Fibroblast of lung (primary cell): ENCODE measurements at regions not wholly inside any gene's neighbourhood (a gene's known extent, or its start where the extent isn't known, plus 50 kb on each side); places are given as distances from the start of the nearest gene placed in this dataset.

Experiments
- DNase-seq, 2 donors: peaks; one replicate each; pipeline versions ENCODE4 v3.0.0 to v3.0.0-alpha.2; 2010; ENCODE audit warnings: low read depth in 2 of 2
- H2AFZ ChIP-seq: 2 replicates; pipeline ENCODE4 v1.5.1; 2012; ENCODE audit warnings: low read length, control low read depth, inconsistent platforms
- H3K27ac ChIP-seq: 2 replicates; pipeline ENCODE4 v1.5.1; 2011; ENCODE audit warnings: low read length, control low read depth; ENCODE audit not compliant: insufficient read depth
- H3K27me3 ChIP-seq: 2 replicates; pipeline ENCODE4 v1.5.1; 2011; ENCODE audit warnings: mild to moderate bottlenecking, low read length; ENCODE audit not compliant: control insufficient read depth, insufficient read depth
- H3K36me3 ChIP-seq: 2 replicates; pipeline ENCODE4 v1.5.1; 2011; ENCODE audit warnings: low read length; ENCODE audit not compliant: control insufficient read depth, insufficient read depth
- H3K4me1 ChIP-seq: 2 replicates; pipeline ENCODE4 v1.5.1; 2011; ENCODE audit warnings: low read length; ENCODE audit not compliant: control insufficient read depth, insufficient read depth; ENCODE audit errors: extremely low read depth
- H3K4me2 ChIP-seq: 2 replicates; pipeline ENCODE4 v1.5.1; 2011; ENCODE audit warnings: low read length, control low read depth; ENCODE audit not compliant: insufficient read depth; ENCODE audit errors: extremely low read depth
- H3K4me3 ChIP-seq, 4 experiments: fragments of 200-600 bp in 1 of 4; sonication (generic) in 1 of 4; replicated peaks in 1 of 4; 2 replicates each; pipeline ENCODE4 v1.5.1; 2011 to 2016; ENCODE audit warnings: low read length in 4 of 4, low read depth in 3 of 4, mild to moderate bottlenecking in 3 of 4, control low read depth in 2 of 4, inconsistent platforms in 1 of 4, mixed read lengths in 1 of 4; ENCODE audit not compliant: insufficient read depth in 1 of 4; ENCODE audit errors: control extremely low read depth in 1 of 4
- H3K79me2 ChIP-seq: 2 replicates; pipeline ENCODE4 v1.5.1; 2012; ENCODE audit warnings: mild to moderate bottlenecking, low read length, inconsistent platforms; ENCODE audit not compliant: control insufficient read depth, insufficient read depth
- H3K9ac ChIP-seq: 2 replicates; pipeline ENCODE4 v1.5.1; 2011; ENCODE audit warnings: mild to moderate bottlenecking, low read length, control low read depth; ENCODE audit not compliant: insufficient read depth
- H3K9me3 ChIP-seq: 2 replicates; pipeline ENCODE4 v1.5.1; 2012; ENCODE audit warnings: low read depth, low read length; ENCODE audit not compliant: control insufficient read depth, insufficient read depth
- H4K20me1 ChIP-seq: 2 replicates; pipeline ENCODE4 v1.5.1; 2011; ENCODE audit warnings: low read length; ENCODE audit not compliant: control insufficient read depth, insufficient read depth; ENCODE audit errors: extremely low read depth
- EZH2 ChIP-seq: IDR thresholded peaks from 2 replicates; pipeline ENCODE4 v1.5.1; 2012; ENCODE audit warnings: low read length, control low read depth, mild to moderate bottlenecking; ENCODE audit errors: missing control alignments
- TF ChIP-seq, protein P1 (sequence below), 2 donors: IDR thresholded peaks in 1 of 2; conservative IDR thresholded peaks in 1 of 2; 1 replicate in 1 of 2; 2 replicates in 1 of 2; pipeline ENCODE4 v1.5.1; 2011 to 2012; ENCODE audit warnings: low read length in 2 of 2, control low read depth in 1 of 2, inconsistent platforms in 1 of 2, low read depth in 1 of 2, mild to moderate bottlenecking in 1 of 2

DNA sequence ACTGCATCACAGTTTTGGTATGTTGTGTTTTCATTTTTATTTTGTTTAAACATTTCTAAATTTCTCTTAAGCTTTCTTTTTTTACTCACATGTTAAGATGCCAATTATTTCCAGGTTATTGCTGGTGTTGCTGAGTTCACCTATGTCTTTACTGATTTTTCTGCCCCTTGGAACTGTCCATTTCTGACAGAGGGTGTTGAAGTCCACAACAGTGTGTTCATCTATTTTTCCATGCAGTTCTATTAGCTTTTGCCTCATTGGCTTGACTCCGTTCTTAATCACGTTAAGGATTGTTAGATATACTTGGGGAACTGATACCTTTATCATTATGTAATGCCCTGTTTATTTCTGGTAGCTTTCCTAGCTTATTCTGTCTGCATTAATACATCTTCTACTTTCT lies 158.0 kb upstream of the TCERG1L start:
- no peak overlapping the region for H3K4me2 ChIP-seq
- H3K4me3 ChIP-seq = no peak overlapping the region
- no peaks in the 10 kb centered on the region for H3K27me3 ChIP-seq
- no peak overlapping the region for H3K27ac ChIP-seq
- H3K79me2 ChIP-seq = no peaks in the 10 kb centered on the region
- no peaks in the 10 kb centered on the region for H3K36me3 ChIP-seq
- H2AFZ ChIP-seq = no peak overlapping the region
- H3K9ac ChIP-seq = no peak overlapping the region
- no peaks in the 10 kb centered on the region for H3K4me1 ChIP-seq
- no peak for DNase-seq
- H3K9me3 ChIP-seq = no peaks in the 10 kb centered on the region
- TF ChIP-seq, protein P1, sequence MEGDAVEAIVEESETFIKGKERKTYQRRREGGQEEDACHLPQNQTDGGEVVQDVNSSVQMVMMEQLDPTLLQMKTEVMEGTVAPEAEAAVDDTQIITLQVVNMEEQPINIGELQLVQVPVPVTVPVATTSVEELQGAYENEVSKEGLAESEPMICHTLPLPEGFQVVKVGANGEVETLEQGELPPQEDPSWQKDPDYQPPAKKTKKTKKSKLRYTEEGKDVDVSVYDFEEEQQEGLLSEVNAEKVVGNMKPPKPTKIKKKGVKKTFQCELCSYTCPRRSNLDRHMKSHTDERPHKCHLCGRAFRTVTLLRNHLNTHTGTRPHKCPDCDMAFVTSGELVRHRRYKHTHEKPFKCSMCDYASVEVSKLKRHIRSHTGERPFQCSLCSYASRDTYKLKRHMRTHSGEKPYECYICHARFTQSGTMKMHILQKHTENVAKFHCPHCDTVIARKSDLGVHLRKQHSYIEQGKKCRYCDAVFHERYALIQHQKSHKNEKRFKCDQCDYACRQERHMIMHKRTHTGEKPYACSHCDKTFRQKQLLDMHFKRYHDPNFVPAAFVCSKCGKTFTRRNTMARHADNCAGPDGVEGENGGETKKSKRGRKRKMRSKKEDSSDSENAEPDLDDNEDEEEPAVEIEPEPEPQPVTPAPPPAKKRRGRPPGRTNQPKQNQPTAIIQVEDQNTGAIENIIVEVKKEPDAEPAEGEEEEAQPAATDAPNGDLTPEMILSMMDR (conservative IDR thresholded peaks at IDR 0.05 in 1 of 2, IDR thresholded peaks at IDR 0.05 in 1 of 2; ENCODE audit: low read depth in 1 of 2, low read length in 2 of 2) = no peak
- no peak for TF ChIP-seq EZH2
- no peaks in the 10 kb centered on the region for H4K20me1 ChIP-seq

GRCh38 chr10:131473645-131474044 lies 162.1 kb upstream of the TCERG1L start:
- no peak overlapping the region for H3K4me3 ChIP-seq
- DNase-seq = no peak
- H3K36me3 ChIP-seq = no peaks in the 10 kb centered on the region
- H2AFZ ChIP-seq = no peak overlapping the region
- no peaks in the 10 kb centered on the region for H3K27me3 ChIP-seq
- H3K79me2 ChIP-seq = no peaks in the 10 kb centered on the region
- TF ChIP-seq, protein P1 (conservative IDR thresholded peaks at IDR 0.05 in 1 of 2, IDR thresholded peaks at IDR 0.05 in 1 of 2; ENCODE audit: low read depth in 1 of 2, low read length in 2 of 2) = no peak
- TF ChIP-seq EZH2 = no peak
- H3K4me1 ChIP-seq = no peaks in the 10 kb centered on the region
- no peaks in the 10 kb centered on the region for H4K20me1 ChIP-seq
- no peak overlapping the region for H3K4me2 ChIP-seq
- H3K9me3 ChIP-seq = no peaks in the 10 kb centered on the region
- no peak overlapping the region for H3K27ac ChIP-seq
- H3K9ac ChIP-seq = no peak overlapping the region

GRCh38 chr10:131474416-131474815 lies 162.9 kb upstream of the TCERG1L start:
- Histone ChIP-seq H3K36me3 (no peaks in the 10 kb centered on the region), H4K20me1 (no peaks in the 10 kb centered on the region), H3K4me3 (no peak overlapping the region), H3K27ac (no peak overlapping the region), H3K4me2 (no peak overlapping the region), H3K9ac (no peak overlapping the region), H3K27me3 (no peaks in the 10 kb centered on the region), H3K4me1 (no peaks in the 10 kb centered on the region), H3K79me2 (no peaks in the 10 kb centered on the region), H2AFZ (no peak overlapping the region), H3K9me3 (no peaks in the 10 kb centered on the region)
- no peak for DNase-seq
- TF ChIP-seq, protein P1 (conservative IDR thresholded peaks at IDR 0.05 in 1 of 2, IDR thresholded peaks at IDR 0.05 in 1 of 2; ENCODE audit: low read depth in 1 of 2, low read length in 2 of 2) = no peak
- no peak for TF ChIP-seq EZH2
